SHP77 (cell line): ENCODE measurements at regions not wholly inside any gene's neighbourhood (a gene's known extent, or its start where the extent isn't known, plus 50 kb on each side); places are given as distances from the start of the nearest gene placed in this dataset.
A peak's percentile ranks its signal among the peaks of the same experiment; 100 is the strongest.

Experiments used
- DNase-seq, 2 experiments: peaks; one replicate each; lab custom pipeline; 2025; lab: John Stamatoyannopoulos, UW

DNA sequence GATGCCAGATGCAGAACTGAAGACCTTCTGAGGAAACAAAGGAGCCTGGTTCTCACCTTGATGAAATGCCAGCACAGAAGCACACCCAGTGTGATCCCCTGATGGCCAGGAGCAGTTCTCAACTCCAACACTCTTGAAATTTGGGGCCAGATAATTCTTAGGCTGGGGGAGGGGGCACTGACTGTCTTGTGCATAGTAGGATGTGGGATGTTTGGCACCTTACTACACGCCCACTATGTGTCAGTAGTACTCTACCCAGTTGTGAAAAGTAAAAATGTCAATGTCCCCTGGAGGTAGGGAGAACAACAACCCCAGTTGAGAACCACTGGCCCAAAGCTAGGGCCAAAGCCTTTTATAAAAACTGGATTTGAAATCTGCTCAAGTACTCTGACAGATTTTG lies 398.3 kb upstream of the ARID1B start:
- DNase-seq, result no peak

DNA sequence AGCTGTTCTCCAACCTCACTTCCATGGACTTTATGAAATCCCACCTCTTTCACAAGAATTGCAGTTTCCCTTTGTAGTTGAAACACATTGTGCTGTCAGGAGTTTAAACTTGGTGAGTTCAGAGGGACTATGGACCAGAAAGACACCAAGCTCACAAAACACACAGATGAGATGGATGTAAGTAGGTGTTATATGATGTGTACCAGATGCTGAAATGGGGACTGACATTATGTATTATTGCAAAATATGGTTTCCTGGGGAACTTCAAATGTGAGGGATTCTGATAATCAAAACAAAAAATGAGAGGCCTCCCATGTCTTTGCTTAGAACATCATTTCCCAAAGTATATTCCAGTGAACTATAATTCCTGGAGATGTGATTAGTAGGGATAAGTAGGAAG lies 401.1 kb upstream of the ARID1B start:
- DNase-seq, result no peak

- no peak for DNase-seq
These were observed 417.3 kb upstream of the ARID1B start for GRCh38 chr6:156359912-156360311.

DNA sequence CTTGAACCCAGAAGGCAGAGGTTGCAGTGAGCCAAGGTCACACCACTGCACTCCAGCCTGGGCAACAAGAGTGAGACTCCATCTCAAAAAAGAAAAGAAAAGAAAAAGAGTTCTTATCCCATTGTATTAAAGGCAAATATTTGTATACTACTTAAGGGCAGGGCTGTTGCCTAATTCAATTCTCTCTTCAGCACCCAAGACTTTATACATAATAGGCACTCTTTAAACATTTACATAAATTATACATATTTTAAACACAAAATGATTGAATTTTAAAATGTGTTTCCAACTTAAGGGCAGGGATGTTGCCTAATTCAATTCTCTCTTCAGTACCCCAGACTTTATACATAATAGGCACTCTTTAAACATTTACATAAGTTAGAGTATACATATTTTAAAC lies 424.3 kb upstream of the ARID1B start:
- DNase-seq, result no peak

GRCh38 chr6:156351346-156351966 lies 425.7 kb upstream of the ARID1B start:
- no peak for DNase-seq

- DNase-seq, result no peak
These were observed 426.8 kb upstream of the ARID1B start for GRCh38 chr6:156350337-156350736.

- peak; percentile 89 to 92 for DNase-seq
These were observed 428.3 kb upstream of the ARID1B start for GRCh38 chr6:156348849-156349248.

- DNase-seq, result peak; percentile 68 to 72
These were observed 428.8 kb upstream of the ARID1B start for GRCh38 chr6:156348424-156348823.

DNA sequence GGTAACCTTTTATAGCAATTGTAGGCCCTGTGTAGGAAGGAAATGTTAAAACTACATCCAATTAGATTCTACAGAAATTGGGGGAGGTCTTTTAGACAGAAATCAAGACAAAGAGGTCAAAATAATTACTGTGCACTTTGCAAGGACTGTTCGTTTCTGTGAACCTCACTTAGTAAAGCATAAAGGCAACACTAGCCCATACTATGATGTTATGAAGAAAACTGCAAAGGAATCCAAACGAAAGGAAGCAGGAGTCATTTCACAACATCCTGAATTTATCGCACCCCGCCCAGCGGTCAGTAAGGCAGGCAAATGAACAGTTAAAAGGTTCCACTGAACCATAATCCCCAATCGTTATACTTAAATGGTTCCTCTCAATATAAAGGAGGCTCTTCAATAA lies 429.5 kb upstream of the ARID1B start:
- DNase-seq, result no peak

- DNase-seq, result no peak
These were observed 429.9 kb upstream of the ARID1B start for GRCh38 chr6:156347246-156347645.

- DNase-seq, result no peak
These were observed 431.5 kb upstream of the ARID1B start for GRCh38 chr6:156345700-156346099.

GRCh38 chr6:156344491-156344890 lies 432.7 kb upstream of the ARID1B start:
- no peak for DNase-seq

GRCh38 chr6:156337801-156338200 lies 439.4 kb upstream of the ARID1B start:
- DNase-seq, result no peak

GRCh38 chr6:156336733-156337132 lies 440.4 kb upstream of the ARID1B start:
- peak in 1 of 2 experiments; percentile 28 for DNase-seq

DNA sequence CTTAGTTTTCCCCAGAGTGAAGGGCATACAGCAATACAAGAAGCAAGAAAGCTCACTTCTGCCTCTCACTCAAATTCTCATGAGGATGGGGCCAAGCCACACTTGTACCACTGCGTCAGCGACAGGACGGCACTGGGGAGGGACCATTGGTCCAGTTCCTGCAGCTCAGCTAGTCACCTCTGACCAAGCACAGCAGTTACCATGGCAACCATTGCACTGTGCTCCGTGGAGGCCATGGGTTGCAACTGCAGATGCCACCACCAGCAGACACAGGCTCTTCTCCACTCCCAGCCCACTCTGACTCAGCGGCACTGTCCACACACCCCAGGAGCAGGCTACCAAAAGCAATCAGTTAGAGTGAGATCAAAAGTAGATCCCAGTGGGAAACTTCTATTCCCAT lies 441.1 kb upstream of the ARID1B start:
- peak; percentile 27 to 59 for DNase-seq

DNA sequence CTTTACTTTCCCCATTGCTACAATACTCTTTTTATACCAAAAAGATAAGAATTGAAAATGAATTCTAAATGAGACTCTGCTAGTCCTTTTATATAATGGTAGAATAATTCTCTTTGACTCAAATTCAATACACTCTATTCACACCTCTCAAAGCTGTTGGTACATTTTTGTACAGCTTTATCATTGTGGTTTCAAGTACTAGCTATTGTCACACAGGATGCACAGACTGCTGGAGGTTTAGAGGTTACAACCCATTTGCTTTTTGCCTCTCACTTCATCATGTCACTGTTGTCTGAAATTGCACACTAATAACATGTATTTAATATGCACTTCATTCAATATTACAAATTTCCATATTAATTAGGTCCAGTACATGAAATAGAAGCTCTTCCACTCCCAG lies 442.2 kb upstream of the ARID1B start:
- DNase-seq, result no peak

DNA sequence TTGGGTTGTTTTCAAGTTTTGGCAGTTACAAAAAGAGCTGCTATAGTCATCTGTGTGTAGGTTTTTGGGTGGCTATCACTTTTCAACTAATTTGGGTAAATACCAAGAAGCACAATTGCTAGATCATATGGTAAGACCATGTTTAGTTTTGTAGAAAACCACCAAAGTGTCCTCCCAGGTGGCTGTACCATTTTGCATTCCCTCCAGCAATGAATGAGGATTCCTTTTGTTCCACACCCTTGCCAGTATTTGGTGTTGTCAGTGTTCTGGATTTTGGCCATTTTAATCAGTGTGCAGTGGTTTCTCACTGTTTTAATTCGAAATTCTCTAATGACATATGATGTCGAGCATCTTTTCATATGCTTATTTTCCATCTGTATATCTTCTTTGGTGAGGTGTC lies 457.5 kb upstream of the ARID1B start:
- DNase-seq, result no peak

DNA sequence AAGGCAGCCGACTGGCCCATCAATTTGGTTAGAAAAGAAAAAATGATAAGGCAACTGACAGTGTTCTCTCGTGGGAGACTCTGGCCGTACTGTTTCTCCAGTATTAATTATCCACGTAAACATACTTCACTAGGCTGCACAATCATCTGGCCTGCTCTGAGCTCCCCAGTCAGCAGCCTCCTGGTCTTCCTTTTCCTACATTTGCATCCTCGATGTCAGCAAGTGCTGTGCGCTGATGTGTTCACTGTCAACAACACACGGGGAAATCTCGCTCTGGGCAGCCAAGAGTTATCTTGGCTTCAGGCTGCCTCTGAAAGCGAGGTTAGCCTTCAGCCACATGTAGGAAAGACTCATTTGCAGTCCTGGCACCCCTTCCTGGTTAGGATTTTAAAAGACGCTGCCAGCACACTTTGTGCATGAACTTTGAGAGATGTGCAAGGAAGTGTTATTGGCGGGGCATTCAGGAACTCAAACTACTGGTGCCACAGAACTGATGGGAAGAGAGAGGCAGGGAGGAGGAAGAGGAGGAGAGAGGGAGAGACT lies 460.5 kb upstream of the ARID1B start:
- no peak for DNase-seq

DNA sequence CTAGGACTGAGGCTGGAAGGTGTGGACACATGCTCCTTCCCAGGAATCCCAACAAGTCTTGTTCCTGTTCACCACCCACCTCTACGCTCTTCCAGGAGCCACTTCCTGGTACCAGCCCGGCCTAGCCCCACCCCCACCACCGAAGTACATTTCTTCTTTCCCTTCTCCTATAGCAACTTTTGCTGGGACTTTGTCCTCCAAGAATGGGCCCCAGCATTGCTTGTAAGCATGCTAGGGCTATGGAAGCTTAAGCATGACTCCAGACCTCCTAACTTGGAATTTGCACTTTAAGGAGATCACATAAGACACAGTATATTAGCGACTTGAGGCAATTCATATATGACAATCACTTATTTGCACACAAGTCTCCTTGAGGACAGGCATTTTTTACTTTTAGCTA lies 462.0 kb upstream of the ARID1B start:
- no peak for DNase-seq

- no peak for DNase-seq
These were observed 464.1 kb upstream of the ARID1B start for GRCh38 chr6:156313037-156313436.

DNA sequence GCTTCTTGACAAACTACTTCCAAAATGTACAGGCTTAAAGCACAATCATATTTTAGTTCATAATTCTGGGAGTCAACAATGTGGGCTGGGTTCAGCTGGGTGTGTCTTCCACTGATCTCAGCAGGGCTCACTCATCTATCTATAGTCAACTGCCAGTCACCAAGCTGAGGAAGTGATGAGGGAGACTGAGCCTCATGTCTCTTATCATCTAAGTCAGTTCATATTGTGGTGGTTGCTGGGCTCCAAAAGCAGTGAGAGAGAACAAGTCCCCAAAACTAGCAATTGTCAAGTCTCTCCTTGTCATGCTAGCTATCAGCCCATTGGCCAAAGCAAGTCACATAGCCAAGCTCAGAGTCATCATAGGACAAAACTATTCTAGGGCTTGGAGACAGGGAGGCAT lies 465.9 kb upstream of the ARID1B start:
- DNase-seq, result no peak

GRCh38 chr6:156310701-156311100 lies 466.5 kb upstream of the ARID1B start:
- no peak for DNase-seq

DNA sequence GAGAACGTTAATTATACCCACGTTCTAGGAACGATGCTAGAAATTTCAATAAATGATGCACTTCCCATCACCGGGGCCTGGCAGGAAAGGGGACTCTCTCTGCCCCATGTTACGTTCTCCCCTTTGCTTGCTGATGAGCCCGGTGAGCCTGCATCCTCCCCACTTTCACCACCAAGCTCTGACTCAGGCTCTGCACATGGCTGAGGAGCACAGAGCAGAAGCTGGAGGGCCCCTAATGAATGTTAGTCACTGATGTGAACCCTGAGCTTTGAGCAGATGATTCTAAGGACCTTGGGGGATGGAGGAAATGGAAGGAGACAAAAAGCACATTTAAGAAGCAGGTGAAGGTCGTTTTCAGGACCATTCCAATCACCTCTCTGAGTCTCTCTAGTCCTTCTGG lies 468.2 kb upstream of the ARID1B start:
- DNase-seq, result no peak

GRCh38 chr6:156308604-156309003 lies 468.6 kb upstream of the ARID1B start:
- DNase-seq, result no peak
